Astrocyte (in vitro differentiated cells and primary cell): ENCODE measurements at regions not wholly inside any gene's neighbourhood (a gene's known extent, or its start where the extent isn't known, plus 50 kb on each side); places are given as distances from the start of the nearest gene placed in this dataset.

Experiments used
- DNase-seq: peaks from one replicate; pipeline ENCODE4 v3.0.0-alpha.2; 2010; ENCODE audit warnings: low read depth
- FAIRE-seq: peaks from 2 replicates; lab custom pipeline; 2011; peaks lifted over from hg19 to GRCh38; lab: Jason Lieb, UNC
- H2AFZ ChIP-seq: 2 replicates; pipeline ENCODE4 v1.6.0; 2012; ENCODE audit warnings: low read depth, low read length, inconsistent platforms
- H3K27ac ChIP-seq: 2 replicates; pipeline ENCODE4 v1.5.1; 2011; ENCODE audit warnings: low read depth, low read length, inconsistent platforms
- H3K27me3 ChIP-seq: 2 replicates; pipeline ENCODE4 v1.6.0; 2011; ENCODE audit warnings: low read length, inconsistent platforms; ENCODE audit not compliant: insufficient read depth
- H3K36me3 ChIP-seq: 2 replicates; pipeline ENCODE4 v1.5.1; 2011; ENCODE audit warnings: low read length, inconsistent platforms; ENCODE audit not compliant: insufficient read depth
- H3K4me1 ChIP-seq: 2 replicates; pipeline ENCODE4 v1.5.1; 2011; ENCODE audit warnings: low read length, inconsistent platforms; ENCODE audit not compliant: insufficient read depth
- H3K4me2 ChIP-seq: 2 replicates; pipeline ENCODE4 v1.6.0; 2012; ENCODE audit warnings: low read length, inconsistent platforms
- H3K4me3 ChIP-seq: 2 replicates; pipeline ENCODE4 v1.5.1; 2011; ENCODE audit warnings: low read depth, mild to moderate bottlenecking, low read length, inconsistent platforms; ENCODE audit not compliant: insufficient read depth
- H3K79me2 ChIP-seq: 2 replicates; pipeline ENCODE4 v1.6.0; 2012; ENCODE audit warnings: mild to moderate bottlenecking, low read length, inconsistent platforms; ENCODE audit not compliant: insufficient read depth
- H3K9ac ChIP-seq: 2 replicates; pipeline ENCODE4 v1.6.0; 2012; ENCODE audit warnings: mild to moderate bottlenecking, low read length, inconsistent platforms
- H3K9me3 ChIP-seq: 2 replicates; pipeline ENCODE4 v1.5.1; 2012; ENCODE audit warnings: low read depth, mild to moderate bottlenecking, low read length, inconsistent platforms; ENCODE audit not compliant: insufficient read depth
- H4K20me1 ChIP-seq: 2 replicates; pipeline ENCODE4 v1.6.0; 2012; ENCODE audit warnings: low read length, inconsistent platforms; ENCODE audit not compliant: insufficient read depth
- H3K27ac Mint-ChIP-seq: one replicate; pipeline ENCODE4 v1.8.0; 2021; ENCODE audit warnings: mild to moderate bottlenecking, mixed read lengths; ENCODE audit not compliant: unreplicated experiment
- H3K27me3 Mint-ChIP-seq: one replicate; pipeline ENCODE4 v1.8.0; 2021; ENCODE audit warnings: low read depth, mixed read lengths; ENCODE audit not compliant: unreplicated experiment
- H3K36me3 Mint-ChIP-seq: one replicate; pipeline ENCODE4 v1.8.0; 2021; ENCODE audit warnings: low read depth, mixed read lengths; ENCODE audit not compliant: unreplicated experiment
- H3K4me1 Mint-ChIP-seq: one replicate; pipeline ENCODE4 v1.8.0; 2021; ENCODE audit warnings: low read depth, mixed read lengths; ENCODE audit not compliant: unreplicated experiment
- H3K4me3 Mint-ChIP-seq: one replicate; pipeline ENCODE4 v1.8.0; 2021; ENCODE audit warnings: mild to moderate bottlenecking, moderate library complexity, mixed read lengths; ENCODE audit not compliant: unreplicated experiment
- H3K9me3 Mint-ChIP-seq: one replicate; pipeline ENCODE4 v1.8.0; 2021; ENCODE audit warnings: mild to moderate bottlenecking, mixed read lengths; ENCODE audit not compliant: unreplicated experiment
- CTCF ChIP-seq: IDR thresholded peaks from 2 replicates; pipeline ENCODE4 v1.5.1; 2011; ENCODE audit warnings: low read depth, mild to moderate bottlenecking, inconsistent platforms, low read length, moderate library complexity; ENCODE audit not compliant: insufficient read depth
- EZH2 ChIP-seq: IDR thresholded peaks from 2 replicates; pipeline ENCODE4 v1.6.1; 2012; ENCODE audit warnings: mild to moderate bottlenecking, low read length, inconsistent platforms; ENCODE audit not compliant: insufficient read depth

DNA sequence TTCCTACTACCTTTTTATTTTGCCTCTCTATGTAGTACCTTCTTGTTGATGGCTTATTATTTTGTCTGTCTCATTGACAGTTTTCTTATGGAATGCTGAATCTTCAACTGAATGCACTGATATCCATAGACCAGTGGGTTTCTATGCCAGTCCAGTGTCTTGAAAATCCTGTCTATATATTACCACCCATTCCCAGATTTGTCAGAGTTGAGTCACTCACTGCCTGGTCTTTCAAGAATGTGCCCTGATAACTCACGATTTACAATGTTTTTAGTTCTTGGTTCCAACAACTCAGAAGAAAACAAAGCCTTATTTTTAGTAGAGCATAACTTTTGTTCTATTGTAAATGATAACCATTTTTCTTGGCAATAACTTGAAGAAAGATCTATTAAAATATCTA lies 606.0 kb upstream of the PITX2 start:
- no peak for TF ChIP-seq EZH2
- TF ChIP-seq CTCF = no peak
- peaks cover 10% of the 10 kb centered on the region for H3K4me1 ChIP-seq
- H3K36me3 ChIP-seq = no peaks in the 10 kb centered on the region
- no peaks in the 10 kb centered on the region for H3K9me3 ChIP-seq
- no peaks in the 10 kb centered on the region for H3K27me3 ChIP-seq
- H3K4me2 ChIP-seq = peak overlapping the region; percentile 54
- Mint-ChIP-seq H3K27me3 (no peaks in the 10 kb centered on the region), H3K4me1 (peaks cover 27% of the 10 kb centered on the region), H3K9me3 (peaks cover 6% of the 10 kb centered on the region), H3K4me3 (no peak overlapping the region), H3K36me3 (no peaks in the 10 kb centered on the region), H3K27ac (peak overlapping the region; percentile 10)
- DNase-seq (peak; percentile 57), FAIRE-seq (peak; percentile 78)
- H3K4me3 ChIP-seq = no peak overlapping the region
- no peaks in the 10 kb centered on the region for H4K20me1 ChIP-seq
- H3K9ac ChIP-seq = no peak overlapping the region
- no peaks in the 10 kb centered on the region for H3K79me2 ChIP-seq
- peak overlapping the region; percentile 47 for H3K27ac ChIP-seq
- H2AFZ ChIP-seq = no peak overlapping the region

- H3K9ac ChIP-seq = no peak overlapping the region
- Mint-ChIP-seq H3K27ac (no peak overlapping the region), H3K27me3 (no peaks in the 10 kb centered on the region), H3K36me3 (no peaks in the 10 kb centered on the region), H3K4me3 (no peak overlapping the region), H3K9me3 (peaks cover 6% of the 10 kb centered on the region), H3K4me1 (peaks cover 27% of the 10 kb centered on the region)
- TF ChIP-seq EZH2 (no peak), CTCF (no peak)
- H3K27ac ChIP-seq = no peak overlapping the region
- H3K4me1 ChIP-seq = peaks cover 10% of the 10 kb centered on the region
- no peaks in the 10 kb centered on the region for H3K27me3 ChIP-seq
- no peaks in the 10 kb centered on the region for H3K79me2 ChIP-seq
- no peaks in the 10 kb centered on the region for H3K9me3 ChIP-seq
- no peak overlapping the region for H3K4me2 ChIP-seq
- no peaks in the 10 kb centered on the region for H4K20me1 ChIP-seq
- H3K36me3 ChIP-seq = no peaks in the 10 kb centered on the region
- no peak overlapping the region for H2AFZ ChIP-seq
- DNase-seq (peak; percentile 22), FAIRE-seq (no peak)
- no peak overlapping the region for H3K4me3 ChIP-seq
Measured at GRCh38 chr4:111230265-111230664, 607.4 kb upstream of the PITX2 start.

DNA sequence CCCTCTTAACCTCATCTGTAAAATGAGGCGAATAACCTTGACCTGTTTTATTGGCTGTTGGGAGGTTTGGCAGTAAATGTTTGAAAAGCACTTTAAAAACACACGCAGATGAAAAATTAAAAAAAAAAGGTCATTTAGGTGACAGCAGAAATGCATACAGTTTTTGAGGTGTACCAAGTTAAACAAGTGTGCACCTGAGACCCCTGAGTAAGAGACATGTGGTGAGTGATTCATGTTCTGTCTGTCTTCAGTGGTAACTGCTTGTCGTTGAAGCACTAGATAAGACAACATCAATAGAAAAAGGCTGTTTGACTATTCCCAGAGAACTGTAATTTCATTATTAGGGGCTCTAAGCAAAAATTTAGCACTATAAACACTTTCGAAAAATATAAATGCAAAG lies 608.4 kb upstream of the PITX2 start:
- DNase-seq = peak; percentile 44
- Mint-ChIP-seq H3K9me3 (peaks cover 6% of the 10 kb centered on the region), H3K4me3 (no peak overlapping the region), H3K27ac (peak overlapping the region; percentile 60), H3K36me3 (no peaks in the 10 kb centered on the region), H3K4me1 (peaks cover 27% of the 10 kb centered on the region), H3K27me3 (no peaks in the 10 kb centered on the region)
- TF ChIP-seq EZH2 = no peak
- no peak for TF ChIP-seq CTCF
- Histone ChIP-seq H3K27ac (no peak overlapping the region), H3K4me1 (peaks cover 10% of the 10 kb centered on the region), H3K79me2 (no peaks in the 10 kb centered on the region), H3K9ac (no peak overlapping the region), H3K27me3 (no peaks in the 10 kb centered on the region), H4K20me1 (no peaks in the 10 kb centered on the region), H3K4me2 (peak overlapping the region; percentile 32), H3K36me3 (no peaks in the 10 kb centered on the region), H2AFZ (no peak overlapping the region), H3K9me3 (no peaks in the 10 kb centered on the region), H3K4me3 (no peak overlapping the region)
- FAIRE-seq = peak; percentile 43
